Astrocyte (in vitro differentiated cells and primary cell): ENCODE measurements at regions not wholly inside any gene's neighbourhood (a gene's known extent, or its start where the extent isn't known, plus 50 kb on each side); places are given as distances from the start of the nearest gene placed in this dataset.

ENCODE experiments used
- CTCF ChIP-seq: IDR thresholded peaks from 2 replicates; pipeline ENCODE4 v1.5.1; 2011; ENCODE audit warnings: low read depth, mild to moderate bottlenecking, inconsistent platforms, low read length, moderate library complexity; ENCODE audit not compliant: insufficient read depth
- EZH2 ChIP-seq: IDR thresholded peaks from 2 replicates; pipeline ENCODE4 v1.6.1; 2012; ENCODE audit warnings: mild to moderate bottlenecking, low read length, inconsistent platforms; ENCODE audit not compliant: insufficient read depth

GRCh38 chr5:135683189-135683588, 104.4 kb upstream of the CXCL14 start:
- no peak for TF ChIP-seq EZH2
- no peak for TF ChIP-seq CTCF
